ENCODE measurements at regions not wholly inside any gene's neighbourhood (a gene's known extent, or its start where the extent isn't known, plus 50 kb on each side); places are given as distances from the start of the nearest gene placed in this dataset.

GRCh38 chr6:134379599-134379998 is 61.7 kb upstream of the SGK1 start:
- DNase-seq, result no peak

- peak; percentile 77 for DNase-seq
Observed at GRCh38 chr6:134379076-134379475, 61.2 kb upstream of the SGK1 start.

GRCh38 chr6:134378426-134378825 is 60.5 kb upstream of the SGK1 start:
- no peak for DNase-seq

- no peak for DNase-seq
Observed at GRCh38 chr6:134376785-134377184, 58.9 kb upstream of the SGK1 start.

GRCh38 chr6:134375220-134375580 is 57.3 kb upstream of the SGK1 start:
- DNase-seq, result peak; percentile 92

DNA sequence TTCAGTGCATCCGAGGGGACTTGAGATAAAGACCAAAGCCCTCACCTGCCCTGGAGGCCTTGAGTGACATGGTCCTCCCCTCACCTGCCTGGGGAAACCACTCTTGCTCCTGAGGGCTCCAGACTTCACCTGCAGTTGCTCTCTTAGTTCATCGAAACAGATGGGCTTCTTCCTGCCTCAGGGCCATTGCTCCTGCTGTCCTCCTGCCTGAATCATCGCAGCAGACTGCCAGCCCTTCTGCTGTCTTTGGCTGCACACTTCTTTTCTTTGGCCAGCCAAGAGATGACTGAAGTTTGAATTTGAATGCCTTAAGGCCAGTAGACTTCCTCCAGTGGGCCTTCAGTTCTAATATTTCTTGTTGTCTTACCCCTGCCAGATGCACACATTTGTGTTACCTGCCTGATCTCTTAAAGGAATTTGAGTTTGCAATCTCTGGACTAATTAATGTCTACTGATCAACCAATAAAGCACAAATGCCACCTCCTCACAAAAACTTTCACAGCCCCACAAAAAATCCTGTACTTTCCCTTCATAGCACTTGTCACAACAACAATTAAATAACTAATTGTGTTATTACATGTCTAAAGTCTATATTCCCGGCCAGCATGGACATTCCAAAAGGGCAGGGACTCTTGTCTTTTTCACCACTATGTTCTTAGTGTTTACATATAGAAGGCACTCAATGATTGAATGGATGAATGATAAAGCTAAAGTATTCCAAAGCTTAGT is 56.7 kb upstream of the SGK1 start:
- no peak for DNase-seq

- no peak for DNase-seq
Observed at GRCh38 chr6:134373993-134374392, 56.1 kb upstream of the SGK1 start.

- DNase-seq, result peak; percentile 96
Observed at GRCh38 chr6:134373282-134373922, 55.5 kb upstream of the SGK1 start.

GRCh38 chr6:134372603-134373281 is 54.8 kb upstream of the SGK1 start:
- peak; percentile 89 for DNase-seq

- no peak for DNase-seq
Observed at GRCh38 chr6:134368670-134369069, 50.8 kb upstream of the SGK1 start.
